WTC11 (cell line): ENCODE measurements at regions not wholly inside any gene's neighbourhood (a gene's known extent, or its start where the extent isn't known, plus 50 kb on each side); places are given as distances from the start of the nearest gene placed in this dataset.

Experiments used
- ATF2 ChIP-seq: sonication (generic); formaldehyde crosslinking; IDR thresholded peaks from 2 replicates; pipeline ENCODE4 v1.8.1; 2022; ENCODE audit warnings: low read depth, missing genetic modification reagents, borderline replicate concordance
- CREM ChIP-seq: sonication (generic); formaldehyde crosslinking; IDR thresholded peaks from 2 replicates; pipeline ENCODE4 v1.8.1; 2022; ENCODE audit warnings: mild to moderate bottlenecking, missing genetic modification reagents, moderate library complexity
- E2F1 ChIP-seq: sonication (generic); formaldehyde crosslinking; IDR thresholded peaks from 2 replicates; pipeline ENCODE4 v1.8.0; 2022; ENCODE audit warnings: mild to moderate bottlenecking, missing genetic modification reagents
- ESRRA ChIP-seq: sonication (generic); formaldehyde crosslinking; IDR thresholded peaks from 2 replicates; pipeline ENCODE4 v1.8.1; 2022; ENCODE audit warnings: mild to moderate bottlenecking, missing genetic modification reagents, borderline replicate concordance
- IRF2 ChIP-seq: sonication (generic); formaldehyde crosslinking; IDR thresholded peaks from 2 replicates; pipeline ENCODE4 v1.8.0; 2022; ENCODE audit warnings: low read depth, missing genetic modification reagents, borderline replicate concordance
- NFYB ChIP-seq: sonication (generic); formaldehyde crosslinking; conservative IDR thresholded peaks from 2 replicates; pipeline ENCODE4 v1.8.0; 2022; ENCODE audit warnings: low read depth, missing genetic modification reagents
- TEAD1 ChIP-seq: sonication (generic); formaldehyde crosslinking; IDR thresholded peaks from 2 replicates; pipeline ENCODE4 v1.8.0; 2022; ENCODE audit warnings: mild to moderate bottlenecking, missing genetic modification reagents
- TEAD4 ChIP-seq: sonication (generic); formaldehyde crosslinking; IDR thresholded peaks from 2 replicates; pipeline ENCODE4 v1.8.0; 2022; ENCODE audit warnings: mild to moderate bottlenecking, missing genetic modification reagents
- ZNF121 ChIP-seq: sonication (generic); formaldehyde crosslinking; IDR thresholded peaks from 2 replicates; pipeline ENCODE4 v1.8.0; 2023; ENCODE audit warnings: missing genetic modification reagents
- ZNF317 ChIP-seq: sonication (generic); formaldehyde crosslinking; IDR thresholded peaks from 2 replicates; pipeline ENCODE4 v1.8.1; 2023; ENCODE audit warnings: low read depth, mild to moderate bottlenecking, moderate library complexity, missing genetic modification reagents, borderline replicate concordance
- ZNF671 ChIP-seq: fragments of 250-450 bp; sonication (Bioruptor Pico); IDR thresholded peaks from 2 replicates; pipeline ENCODE4 v1.8.0; 2021; ENCODE audit warnings: mild to moderate bottlenecking
- TF ChIP-seq, protein P1 (sequence below): sonication (generic); formaldehyde crosslinking; IDR thresholded peaks from 2 replicates; pipeline ENCODE4 v1.8.0; 2022; ENCODE audit warnings: mild to moderate bottlenecking, missing genetic modification reagents
- TF ChIP-seq, protein P2 (sequence below): fragments of 200-600 bp; IDR thresholded peaks from 2 replicates; pipeline ENCODE4 v1.8.0; 2022; ENCODE audit warnings: antibody characterized with exemption
- TF ChIP-seq, protein P3 (sequence below): fragments of 250-450 bp; sonication (Bioruptor Pico); IDR thresholded peaks from 2 replicates; pipeline ENCODE4 v2.1.2; 2022; ENCODE audit warnings: mild to moderate bottlenecking, moderate library complexity

DNA sequence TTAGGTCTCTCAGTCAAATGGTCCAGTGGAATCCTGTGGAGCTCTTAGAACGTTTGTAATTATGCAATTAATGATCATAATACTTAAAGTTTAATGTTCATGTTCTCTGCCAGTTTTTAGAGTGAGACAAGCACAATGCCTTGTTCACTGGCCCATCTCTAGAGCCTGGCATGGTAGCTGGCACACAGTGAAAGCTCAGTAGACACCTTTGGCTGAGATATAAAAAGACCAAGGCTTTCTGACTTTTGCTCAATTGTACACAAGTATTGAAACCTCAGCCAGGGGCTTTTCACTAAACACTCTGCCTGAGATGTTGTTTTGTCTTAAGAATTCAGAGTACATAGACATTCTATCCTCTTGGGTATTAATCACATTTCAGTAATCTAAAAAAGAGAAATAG lies 241.8 kb upstream of the ATP2B1 start:
- TF ChIP-seq ESRRA (CRISPR knock-in tag) (no peak), E2F1 (CRISPR knock-in tag) (no peak), NFYB (CRISPR knock-in tag) (no peak), TEAD1 (CRISPR knock-in tag) (no peak), ATF2 (CRISPR knock-in tag) (no peak), CREM (CRISPR knock-in tag) (no peak), ZNF121 (CRISPR knock-in tag) (no peak), IRF2 (CRISPR knock-in tag) (no peak), TEAD4 (CRISPR knock-in tag) (no peak), ZNF317 (CRISPR knock-in tag) (no peak), ZNF671 (CRISPR knock-in tag) (no peak)
- TF ChIP-seq, protein P1, sequence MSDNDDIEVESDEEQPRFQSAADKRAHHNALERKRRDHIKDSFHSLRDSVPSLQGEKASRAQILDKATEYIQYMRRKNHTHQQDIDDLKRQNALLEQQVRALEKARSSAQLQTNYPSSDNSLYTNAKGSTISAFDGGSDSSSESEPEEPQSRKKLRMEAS (CRISPR knock-in tag) = no peak
- TF ChIP-seq, protein P2, sequence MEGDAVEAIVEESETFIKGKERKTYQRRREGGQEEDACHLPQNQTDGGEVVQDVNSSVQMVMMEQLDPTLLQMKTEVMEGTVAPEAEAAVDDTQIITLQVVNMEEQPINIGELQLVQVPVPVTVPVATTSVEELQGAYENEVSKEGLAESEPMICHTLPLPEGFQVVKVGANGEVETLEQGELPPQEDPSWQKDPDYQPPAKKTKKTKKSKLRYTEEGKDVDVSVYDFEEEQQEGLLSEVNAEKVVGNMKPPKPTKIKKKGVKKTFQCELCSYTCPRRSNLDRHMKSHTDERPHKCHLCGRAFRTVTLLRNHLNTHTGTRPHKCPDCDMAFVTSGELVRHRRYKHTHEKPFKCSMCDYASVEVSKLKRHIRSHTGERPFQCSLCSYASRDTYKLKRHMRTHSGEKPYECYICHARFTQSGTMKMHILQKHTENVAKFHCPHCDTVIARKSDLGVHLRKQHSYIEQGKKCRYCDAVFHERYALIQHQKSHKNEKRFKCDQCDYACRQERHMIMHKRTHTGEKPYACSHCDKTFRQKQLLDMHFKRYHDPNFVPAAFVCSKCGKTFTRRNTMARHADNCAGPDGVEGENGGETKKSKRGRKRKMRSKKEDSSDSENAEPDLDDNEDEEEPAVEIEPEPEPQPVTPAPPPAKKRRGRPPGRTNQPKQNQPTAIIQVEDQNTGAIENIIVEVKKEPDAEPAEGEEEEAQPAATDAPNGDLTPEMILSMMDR = no peak
- TF ChIP-seq, protein P3, sequence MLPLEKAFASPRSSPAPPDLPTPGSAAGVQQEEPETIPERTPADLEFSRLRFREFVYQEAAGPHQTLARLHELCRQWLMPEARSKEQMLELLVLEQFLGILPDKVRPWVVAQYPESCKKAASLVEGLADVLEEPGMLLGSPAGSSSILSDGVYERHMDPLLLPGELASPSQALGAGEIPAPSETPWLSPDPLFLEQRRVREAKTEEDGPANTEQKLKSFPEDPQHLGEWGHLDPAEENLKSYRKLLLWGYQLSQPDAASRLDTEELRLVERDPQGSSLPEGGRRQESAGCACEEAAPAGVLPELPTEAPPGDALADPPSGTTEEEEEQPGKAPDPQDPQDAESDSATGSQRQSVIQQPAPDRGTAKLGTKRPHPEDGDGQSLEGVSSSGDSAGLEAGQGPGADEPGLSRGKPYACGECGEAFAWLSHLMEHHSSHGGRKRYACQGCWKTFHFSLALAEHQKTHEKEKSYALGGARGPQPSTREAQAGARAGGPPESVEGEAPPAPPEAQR = no peak
